GM12872 (cell line): ENCODE measurements at regions not wholly inside any gene's neighbourhood (a gene's known extent, or its start where the extent isn't known, plus 50 kb on each side); places are given as distances from the start of the nearest gene placed in this dataset.

Source experiments
- CTCF ChIP-seq: IDR thresholded peaks from 3 replicates; pipeline ENCODE4 v1.5.1; 2011; ENCODE audit warnings: low read depth, mild to moderate bottlenecking, low read length, moderate library complexity; ENCODE audit not compliant: insufficient read depth

- TF ChIP-seq CTCF: no peak
Observed at GRCh38 chr7:25322473-25322872, 94.2 kb upstream of the NPVF start.

GRCh38 chr7:25325186-25325757 lies 97.0 kb upstream of the NPVF start:
- TF ChIP-seq CTCF: no peak

GRCh38 chr7:25326501-25327156 lies 98.3 kb upstream of the NPVF start:
- no peak for TF ChIP-seq CTCF

- TF ChIP-seq CTCF: no peak
Observed at GRCh38 chr7:25329815-25330214, 101.5 kb upstream of the NPVF start.

- TF ChIP-seq CTCF: no peak
Observed at GRCh38 chr7:25333296-25333928, 105.1 kb upstream of the NPVF start.

- TF ChIP-seq CTCF: no peak
Observed at GRCh38 chr7:25347360-25348066, 119.2 kb upstream of the NPVF start.

- no peak for TF ChIP-seq CTCF
Observed at GRCh38 chr7:25348104-25348503, 119.8 kb upstream of the NPVF start.
